ENCODE measurements at regions not wholly inside any gene's neighbourhood (a gene's known extent, or its start where the extent isn't known, plus 50 kb on each side); places are given as distances from the start of the nearest gene placed in this dataset.

- 71 to 84% (median 78%) methylated on average over 3 of the region's 3 CpGs for WGBS, 4 donors
- Histone ChIP-seq H3K36me3 (replicated peaks in 1 of 2) (no peaks in the 10 kb centered on the region), H3K4me1 (replicated peaks in 1 of 2) (no peaks in the 10 kb centered on the region), H3K4me3 (no peak overlapping the region), H3K27ac (no peak overlapping the region), H3K9me3 (replicated peaks in 1 of 3) (no peaks in the 10 kb centered on the region), H3K27me3 (no peaks in the 10 kb centered on the region)
- no peak for DNase-seq
- intact Hi-C loops (cut with DNase I), result no loop called here
- no peak for TF ChIP-seq POLR2A (IDR thresholded peaks at IDR 0.05)
- no peak for TF ChIP-seq CTCF (IDR thresholded peaks at IDR 0.05)
These were observed 113.5 kb upstream of the TEX51 start for GRCh38 chr2:126785236-126785635.

GRCh38 chr2:126785862-126786261 lies 112.8 kb upstream of the TEX51 start:
- Histone ChIP-seq H3K9me3 (replicated peaks in 1 of 3) (no peaks in the 10 kb centered on the region), H3K4me1 (replicated peaks in 1 of 2) (no peaks in the 10 kb centered on the region), H3K36me3 (replicated peaks in 1 of 2) (no peaks in the 10 kb centered on the region), H3K27me3 (no peaks in the 10 kb centered on the region), H3K4me3 (no peak overlapping the region), H3K27ac (no peak overlapping the region)
- 89 to 95% (median 91%) methylated on average over 2 of the region's 2 CpGs for WGBS, 4 donors
- intact Hi-C loops (cut with DNase I), result no loop called here
- no peak for DNase-seq
- no peak for TF ChIP-seq POLR2A (IDR thresholded peaks at IDR 0.05)
- TF ChIP-seq CTCF (IDR thresholded peaks at IDR 0.05), result no peak

GRCh38 chr2:126786765-126787164 lies 111.9 kb upstream of the TEX51 start:
- no peak for DNase-seq
- H3K4me1 ChIP-seq (replicated peaks in 1 of 2), result no peaks in the 10 kb centered on the region

GRCh38 chr2:126787289-126787688 lies 111.4 kb upstream of the TEX51 start:
- Histone ChIP-seq H3K36me3 (replicated peaks in 1 of 2) (no peaks in the 10 kb centered on the region), H3K27me3 (no peaks in the 10 kb centered on the region), H3K4me1 (replicated peaks in 1 of 2) (no peaks in the 10 kb centered on the region), H3K9me3 (replicated peaks in 1 of 3) (no peaks in the 10 kb centered on the region), H3K27ac (no peak overlapping the region), H3K4me3 (no peak overlapping the region)
- DNase-seq, result no peak
- 83 to 90% (median 88%) methylated on average over 2 to 4 of the region's 4 CpGs for WGBS, 4 donors
- intact Hi-C loops (cut with DNase I), result no loop called here
- TF ChIP-seq CTCF (IDR thresholded peaks at IDR 0.05), result no peak
- TF ChIP-seq POLR2A (IDR thresholded peaks at IDR 0.05), result no peak

More at GRCh38 chr2:126786765-126787164, 111.9 kb upstream of the TEX51 start:
- no peaks in the 10 kb centered on the region for H3K36me3 ChIP-seq (replicated peaks in 1 of 2)
- no peaks in the 10 kb centered on the region for H3K9me3 ChIP-seq (replicated peaks in 1 of 3)
- 85 to 94% (median 91%) methylated on average over 4 of the region's 4 CpGs for WGBS, 4 donors
- no peak for TF ChIP-seq CTCF (IDR thresholded peaks at IDR 0.05)
- no peak for TF ChIP-seq POLR2A (IDR thresholded peaks at IDR 0.05)
- no peak overlapping the region for H3K27ac ChIP-seq
- no peak overlapping the region for H3K4me3 ChIP-seq
- H3K27me3 ChIP-seq, result no peaks in the 10 kb centered on the region
- intact Hi-C loops (cut with DNase I), result no loop called here

All from adrenal gland (tissue), 9 donors.